Fibroblast of skin of scalp (primary cell): ENCODE measurements at regions not wholly inside any gene's neighbourhood (a gene's known extent, or its start where the extent isn't known, plus 50 kb on each side); places are given as distances from the start of the nearest gene placed in this dataset.

Experiments used
- DNase-seq: peaks from one replicate; pipeline ENCODE4 v3.0.0-alpha.2; 2013

- no peak for DNase-seq
These were observed 58.4 kb upstream of the FAM216B start for GRCh38 chr13:42722883-42723539.

GRCh38 chr13:42728507-42729180 is 52.7 kb upstream of the FAM216B start:
- DNase-seq, result no peak

GRCh38 chr13:42729857-42730402 is 51.5 kb upstream of the FAM216B start:
- DNase-seq, result no peak
